Breast epithelium (tissue), 3 donors: ENCODE measurements at regions not wholly inside any gene's neighbourhood (a gene's known extent, or its start where the extent isn't known, plus 50 kb on each side); places are given as distances from the start of the nearest gene placed in this dataset.

Source experiments
- CTCF ChIP-seq, 3 donors: fragments of 450-650 bp; IDR thresholded peaks; one replicate each; pipeline ENCODE4 v1.5.1; 2016 to 2017; ENCODE audit warnings: antibody characterized with exemption in 3 of 3, mild to moderate bottlenecking in 3 of 3, moderate library complexity in 3 of 3
- POLR2A ChIP-seq: fragments of 450-650 bp; IDR thresholded peaks from one replicate; pipeline ENCODE4 v1.6.1; 2016; ENCODE audit warnings: antibody characterized with exemption, mild to moderate bottlenecking, moderate library complexity
- POLR2AphosphoS5 ChIP-seq, 3 donors: sonication (generic); formaldehyde crosslinking; IDR thresholded peaks; one replicate each; pipeline ENCODE4 v1.6.1; 2017; ENCODE audit warnings: antibody characterized with exemption in 3 of 3

GRCh38 chr9:28707616-28708015, 1134.3 kb upstream of the C9orf72 start:
- TF ChIP-seq POLR2AphosphoS5 (IDR thresholded peaks at IDR 0.05), result no peak
- TF ChIP-seq CTCF (IDR thresholded peaks at IDR 0.05), result no peak
- TF ChIP-seq POLR2A, result no peak
